Limb (tissue), 2 donors: ENCODE measurements at regions not wholly inside any gene's neighbourhood (a gene's known extent, or its start where the extent isn't known, plus 50 kb on each side); places are given as distances from the start of the nearest gene placed in this dataset.
A peak's percentile ranks its signal among the peaks of the same experiment; 100 is the strongest.
"Not testable (repeated sequence)": the region's sequence is repeated elsewhere in the genome, so short reads cannot be mapped to it uniquely, and the experiment has no call there.

Source experiments
- DNase-seq, 2 donors: peaks; one replicate each; pipeline ENCODE4 v3.0.0-alpha.2; 2016; ENCODE audit errors: extremely low spot score in 2 of 2

- DNase-seq, result no peak
Measured at GRCh38 chr7:68793513-68793912, 804.8 kb upstream of the AUTS2 start.

- DNase-seq, result no peak
Measured at GRCh38 chr7:68800316-68800715, 798.0 kb upstream of the AUTS2 start.

- no peak for DNase-seq
Measured at GRCh38 chr7:68805159-68805558, 793.1 kb upstream of the AUTS2 start.

- DNase-seq, result peak in 1 of 2 donors; percentile 27
Measured at GRCh38 chr7:68807666-68808065, 790.6 kb upstream of the AUTS2 start.

- DNase-seq, result no peak
Measured at GRCh38 chr7:68813551-68814080, 784.7 kb upstream of the AUTS2 start.

- DNase-seq, result no peak
Measured at GRCh38 chr7:68816491-68816890, 781.8 kb upstream of the AUTS2 start.

GRCh38 chr7:68820321-68820720, 778.0 kb upstream of the AUTS2 start:
- no peak for DNase-seq

- no peak for DNase-seq
Measured at GRCh38 chr7:68821846-68822245, 776.4 kb upstream of the AUTS2 start.

GRCh38 chr7:68823996-68824780, 774.1 kb upstream of the AUTS2 start:
- DNase-seq, result no peak

GRCh38 chr7:68828575-68828974, 769.7 kb upstream of the AUTS2 start:
- DNase-seq, result no peak

- peak in 1 of 2 donors; percentile 8 for DNase-seq
Measured at GRCh38 chr7:68833422-68833821, 764.9 kb upstream of the AUTS2 start.

- no peak for DNase-seq
Measured at GRCh38 chr7:68839014-68839413, 759.3 kb upstream of the AUTS2 start.

- DNase-seq, result peak; percentile 34 to 77
Measured at GRCh38 chr7:68840991-68841390, 757.3 kb upstream of the AUTS2 start.

- not testable (repeated sequence) for DNase-seq
Measured at GRCh38 chr7:68843985-68844384, 754.3 kb upstream of the AUTS2 start.

GRCh38 chr7:68846811-68847325, 751.4 kb upstream of the AUTS2 start:
- DNase-seq, result no peak

- DNase-seq, result no peak
Measured at GRCh38 chr7:68853254-68853653, 745.0 kb upstream of the AUTS2 start.

- DNase-seq, result no peak
Measured at GRCh38 chr7:68857571-68857970, 740.7 kb upstream of the AUTS2 start.

- no peak for DNase-seq
Measured at GRCh38 chr7:68858497-68858896, 739.8 kb upstream of the AUTS2 start.

- DNase-seq, result no peak
Measured at GRCh38 chr7:68861171-68861570, 737.1 kb upstream of the AUTS2 start.

GRCh38 chr7:68862261-68862660, 736.0 kb upstream of the AUTS2 start:
- DNase-seq, result no peak

- no peak for DNase-seq
Measured at GRCh38 chr7:68862736-68863135, 735.5 kb upstream of the AUTS2 start.

- peak in 1 of 2 donors; percentile 2 for DNase-seq
Measured at GRCh38 chr7:68865351-68866199, 732.7 kb upstream of the AUTS2 start.
